Activated CD4-positive, alpha-beta T cell treated with anti-CD3 and anti-CD28 coated beads for 36 hours (primary cell): ENCODE measurements at regions not wholly inside any gene's neighbourhood (a gene's known extent, or its start where the extent isn't known, plus 50 kb on each side); places are given as distances from the start of the nearest gene placed in this dataset.

Experiments used
- ATAC-seq: fragments of 200-7000 bp; cut with Tn5 transposase; one replicate; pipeline ENCODE4 v1.10.0; 2021; ENCODE audit warnings: mild to moderate bottlenecking, moderate library complexity
- CTCF ChIA-PET: fragments of 350-600 bp; sonication (Branson Sonifier 250); formaldehyde crosslinking; loops from one replicate; lab custom pipeline; 2021; ENCODE audit warnings: antibody characterized with exemption; lab: Charles Lee
- POLR2A ChIA-PET: fragments of 350-600 bp; sonication (Branson Sonifier 250); formaldehyde crosslinking; loops from one replicate; lab custom pipeline; 2021; ENCODE audit warnings: antibody characterized with exemption, inconsistent platforms; lab: Charles Lee
- DNase-seq: peaks from one replicate; pipeline ENCODE4 v3.0.0-alpha.2; 2020
- H3K27ac Mint-ChIP-seq: one replicate; pipeline ENCODE4 v1.8.0; 2021; ENCODE audit warnings: mixed read lengths
- H3K27me3 Mint-ChIP-seq: one replicate; pipeline ENCODE4 v1.8.0; 2021; ENCODE audit warnings: mixed read lengths
- H3K36me3 Mint-ChIP-seq: one replicate; pipeline ENCODE4 v1.8.0; 2021; ENCODE audit warnings: low read depth, mixed read lengths
- H3K4me1 Mint-ChIP-seq: one replicate; pipeline ENCODE4 v1.8.0; 2021; ENCODE audit warnings: mixed read lengths
- H3K4me3 Mint-ChIP-seq: one replicate; pipeline ENCODE4 v1.8.0; 2021; ENCODE audit warnings: mild to moderate bottlenecking, moderate library complexity, mixed read lengths
- H3K9me3 Mint-ChIP-seq: one replicate; pipeline ENCODE4 v1.8.0; 2021; ENCODE audit warnings: low read depth, mixed read lengths
- intact Hi-C, 2 experiments: fragments of 100-400 bp; cut with DNase I in 1 of 2; cut with micrococcal nuclease in 1 of 2; formaldehyde crosslinking; loops; one replicate each; pipeline versions ENCODE4 v1.14.2 to v1.15.1; 2022 to 2024; cut with DNase I, micrococcal nuclease

- H3K4me3 Mint-ChIP-seq, result no peak overlapping the region
- DNase-seq (no peak), ATAC-seq (no peak)
- no peaks in the 10 kb centered on the region for H3K36me3 Mint-ChIP-seq
- H3K4me1 Mint-ChIP-seq, result peaks cover 80% of the 10 kb centered on the region
- H3K27ac Mint-ChIP-seq, result no peak overlapping the region
- no peaks in the 10 kb centered on the region for H3K9me3 Mint-ChIP-seq
- CTCF ChIA-PET, result interaction anchor here (0.6 to 2.0 kb wide), 4 partner anchors 8 to 138 kb away, joined by 3 to 10 read pairs (median 4); no protein-coding TSS in a partner anchor
- no peaks in the 10 kb centered on the region for H3K27me3 Mint-ChIP-seq
- POLR2A ChIA-PET, result interaction anchor here (1.1 kb wide), 1 partner anchor 29 kb away, joined by 3 read pairs; no protein-coding TSS in a partner anchor
- intact Hi-C loops, result no loop called here
These were observed 284.0 kb downstream of the SEC14L1 start for GRCh38 chr17:77424585-77425344.

- CTCF ChIA-PET, result interaction anchor here (0.6 to 1.0 kb wide), 2 partner anchors 24 to 138 kb away, joined by 3 read pairs; no protein-coding TSS in a partner anchor
- intact Hi-C loops, result no loop called here
- Mint-ChIP-seq H3K27me3 (no peaks in the 10 kb centered on the region), H3K36me3 (no peaks in the 10 kb centered on the region), H3K9me3 (no peaks in the 10 kb centered on the region), H3K4me3 (no peak overlapping the region), H3K4me1 (peaks cover 79% of the 10 kb centered on the region), H3K27ac (peak overlapping the region; percentile 73)
- DNase-seq (no peak), ATAC-seq (no peak)
- POLR2A ChIA-PET, result interaction anchor here (1.1 kb wide), 1 partner anchor 28 kb away, joined by 3 read pairs; no protein-coding TSS in a partner anchor
These were observed 284.6 kb downstream of the SEC14L1 start for GRCh38 chr17:77425348-77425747.

DNA sequence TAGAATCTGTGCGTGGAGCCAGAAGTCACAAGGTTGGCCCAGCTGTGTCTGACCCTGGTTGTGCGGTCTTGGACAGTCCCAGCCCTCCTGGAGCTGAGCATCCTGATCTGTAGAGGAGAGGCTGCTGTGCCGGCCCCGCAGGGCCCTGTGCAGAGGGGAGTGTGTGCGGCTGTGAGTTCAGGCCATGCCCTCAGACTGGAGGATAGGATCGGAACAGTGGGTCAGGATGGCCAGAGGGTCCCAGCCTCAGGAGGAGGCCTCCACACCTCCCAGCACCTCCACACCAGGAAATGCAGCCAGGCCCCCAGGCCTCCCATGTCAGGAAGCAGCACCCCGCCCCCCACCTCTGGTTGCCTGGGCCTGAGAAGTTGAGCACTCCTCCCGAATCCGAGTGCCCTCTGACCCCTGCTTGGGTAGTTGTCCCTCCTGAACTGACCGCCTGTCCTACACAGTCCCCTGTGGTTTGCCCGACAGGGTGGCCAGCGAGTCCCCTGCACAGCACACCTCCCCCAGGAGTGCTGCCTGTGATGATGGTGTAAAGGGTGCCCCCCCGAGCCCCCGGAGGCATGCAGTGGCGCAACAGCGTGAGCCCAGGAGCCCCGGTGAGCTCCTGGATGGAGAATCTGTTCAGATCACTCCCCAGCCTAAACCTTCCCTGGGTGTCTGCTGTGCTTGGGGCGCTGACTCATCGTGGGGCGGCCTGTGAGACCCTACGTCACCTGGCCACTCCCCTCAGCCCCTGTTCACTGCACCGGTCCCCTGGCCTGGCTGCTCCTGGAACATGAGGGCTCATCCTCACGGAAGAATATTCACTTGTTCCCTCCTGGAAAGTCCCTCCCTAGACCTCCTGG, 285.2 kb downstream of the SEC14L1 start:
- POLR2A ChIA-PET, result interaction anchor here (0.6 kb wide), 1 partner anchor 49 kb away, joined by 4 read pairs; no protein-coding TSS in a partner anchor
- Mint-ChIP-seq H3K4me3 (no peak overlapping the region), H3K27ac (peak overlapping the region; percentile 73)

GRCh38 chr17:77426676-77427386, 286.1 kb downstream of the SEC14L1 start:
- Mint-ChIP-seq H3K4me1 (peaks cover 74% of the 10 kb centered on the region), H3K27ac (peak overlapping the region; percentile 73), H3K27me3 (no peaks in the 10 kb centered on the region), H3K4me3 (no peak overlapping the region), H3K9me3 (no peaks in the 10 kb centered on the region), H3K36me3 (no peaks in the 10 kb centered on the region)
- DNase-seq (no peak), ATAC-seq (peak; percentile 47)
- intact Hi-C loops, result loop anchor here in 1 of 2 experiments (2.0 kb wide), 1 partner anchor 94 kb away; no protein-coding TSS in a partner anchor
- POLR2A ChIA-PET, result interaction anchor here (0.6 to 1.0 kb wide), 3 partner anchors 23 to 48 kb away, joined by 3 to 4 read pairs (median 3); no protein-coding TSS in a partner anchor
- CTCF ChIA-PET, result interaction anchor here (0.8 to 5.5 kb wide), 6 partner anchors 18 to 95 kb away, joined by 3 to 61 read pairs (median 55); no protein-coding TSS in a partner anchor

More for the DNA sequence above, 285.2 kb downstream of the SEC14L1 start:
- ATAC-seq, result peak; percentile 84
- peak; percentile 82 for DNase-seq
- H3K9me3 Mint-ChIP-seq, result no peaks in the 10 kb centered on the region
- intact Hi-C loops, result loop anchor here in 1 of 2 experiments (2.0 kb wide), 1 partner anchor 93 kb away; no protein-coding TSS in a partner anchor
- H3K27me3 Mint-ChIP-seq, result no peaks in the 10 kb centered on the region
- peaks cover 78% of the 10 kb centered on the region for H3K4me1 Mint-ChIP-seq
- CTCF ChIA-PET, result interaction anchor here (1.0 to 5.5 kb wide), 2 partner anchors 25 to 26 kb away, joined by 3 to 58 read pairs; no protein-coding TSS in a partner anchor
- H3K36me3 Mint-ChIP-seq, result no peaks in the 10 kb centered on the region

DNA sequence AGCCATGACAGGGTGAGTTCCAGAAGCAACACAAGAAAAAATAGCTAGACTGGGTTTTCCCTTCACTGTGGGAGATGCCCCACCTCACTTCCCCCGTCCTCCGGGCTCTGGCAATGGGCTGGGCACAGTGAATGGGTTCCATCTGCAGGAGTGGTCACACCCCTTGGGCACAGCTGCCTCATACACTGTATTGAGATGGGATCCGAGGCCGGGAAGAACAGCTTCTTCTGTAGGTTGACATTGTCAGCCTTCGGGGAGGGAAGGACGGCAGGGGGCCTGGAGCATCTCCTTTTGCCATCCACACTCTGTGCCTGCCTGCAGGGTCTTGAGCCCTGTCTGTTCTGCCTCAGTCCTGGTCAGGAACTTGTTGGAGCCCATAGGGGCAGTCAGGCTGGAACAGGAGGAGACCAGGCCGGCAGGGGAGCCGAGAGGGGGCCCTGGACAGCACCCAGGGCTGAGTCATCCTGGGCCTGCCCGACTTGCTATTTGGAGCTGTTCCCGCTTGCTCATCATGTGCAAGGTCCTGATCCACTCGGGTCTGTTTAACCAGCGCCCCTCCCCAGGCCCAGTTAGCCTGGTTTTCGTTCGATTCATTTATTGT, 286.7 kb downstream of the SEC14L1 start:
- DNase-seq (no peak), ATAC-seq (no peak)
- intact Hi-C loops, result loop anchor here in 1 of 2 experiments (2.0 kb wide), 1 partner anchor 95 kb away; no protein-coding TSS in a partner anchor
- POLR2A ChIA-PET, result interaction anchor here (0.6 to 1.0 kb wide), 2 partner anchors 23 to 26 kb away, joined by 3 read pairs; no protein-coding TSS in a partner anchor
- CTCF ChIA-PET, result interaction anchor here (0.8 to 5.5 kb wide), 6 partner anchors 18 to 96 kb away, joined by 3 to 61 read pairs (median 55); no protein-coding TSS in a partner anchor
- H3K4me3 Mint-ChIP-seq, result no peak overlapping the region
- peak overlapping the region; percentile 73 for H3K27ac Mint-ChIP-seq
- H3K4me1 Mint-ChIP-seq, result peaks cover 79% of the 10 kb centered on the region
- peaks cover 2% of the 10 kb centered on the region for H3K36me3 Mint-ChIP-seq
- no peaks in the 10 kb centered on the region for H3K27me3 Mint-ChIP-seq
- H3K9me3 Mint-ChIP-seq, result no peaks in the 10 kb centered on the region

DNA sequence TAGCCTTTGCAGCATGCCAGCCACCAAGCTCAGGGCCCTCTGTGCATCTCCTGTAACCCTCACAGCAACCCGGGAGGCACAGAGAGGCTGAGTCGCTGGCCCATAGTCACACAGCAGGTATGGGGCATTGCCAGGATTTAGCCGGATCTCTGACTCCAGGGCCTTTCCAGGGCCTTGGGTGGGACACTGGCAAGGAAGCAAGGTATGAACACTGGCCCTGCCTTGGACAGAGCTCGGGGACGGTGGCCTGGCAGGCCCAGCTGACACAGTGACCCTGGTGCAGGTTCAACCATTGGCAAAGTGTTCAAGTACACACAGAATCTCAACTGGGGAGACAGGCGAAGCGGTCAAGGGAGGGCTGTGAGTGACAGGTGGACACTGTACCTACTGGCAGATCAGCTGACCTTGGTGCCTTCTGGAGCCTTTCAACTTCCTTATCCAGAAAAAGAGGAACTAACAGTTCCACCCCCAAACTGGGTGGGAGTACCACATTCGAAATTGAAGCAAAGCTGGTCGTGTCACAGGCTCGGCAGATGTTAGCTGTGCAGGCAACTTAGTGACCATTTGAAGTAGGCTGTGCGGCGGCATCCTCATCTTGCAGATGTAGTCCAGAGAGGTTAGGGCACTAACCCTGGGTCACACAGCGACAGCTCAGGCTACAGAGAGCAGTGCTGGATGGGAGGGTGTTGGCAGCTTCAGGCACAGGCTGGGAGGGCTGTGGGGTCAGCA, 287.4 kb downstream of the SEC14L1 start:
- ATAC-seq (no peak), DNase-seq (no peak)
- intact Hi-C loops, result no loop called here
- CTCF ChIA-PET, result interaction anchor here (1.2 to 5.5 kb wide), 11 partner anchors 10 to 97 kb away, joined by 3 to 61 read pairs (median 27); no protein-coding TSS in a partner anchor
- Mint-ChIP-seq H3K27ac (peak overlapping the region; percentile 65), H3K4me1 (peaks cover 82% of the 10 kb centered on the region), H3K36me3 (peaks cover 2% of the 10 kb centered on the region), H3K27me3 (no peaks in the 10 kb centered on the region), H3K9me3 (no peaks in the 10 kb centered on the region), H3K4me3 (no peak overlapping the region)
- POLR2A ChIA-PET, result interaction anchor here (0.8 to 1.7 kb wide), 3 partner anchors 24 to 35 kb away, joined by 3 to 5 read pairs (median 5); no protein-coding TSS in a partner anchor

DNA sequence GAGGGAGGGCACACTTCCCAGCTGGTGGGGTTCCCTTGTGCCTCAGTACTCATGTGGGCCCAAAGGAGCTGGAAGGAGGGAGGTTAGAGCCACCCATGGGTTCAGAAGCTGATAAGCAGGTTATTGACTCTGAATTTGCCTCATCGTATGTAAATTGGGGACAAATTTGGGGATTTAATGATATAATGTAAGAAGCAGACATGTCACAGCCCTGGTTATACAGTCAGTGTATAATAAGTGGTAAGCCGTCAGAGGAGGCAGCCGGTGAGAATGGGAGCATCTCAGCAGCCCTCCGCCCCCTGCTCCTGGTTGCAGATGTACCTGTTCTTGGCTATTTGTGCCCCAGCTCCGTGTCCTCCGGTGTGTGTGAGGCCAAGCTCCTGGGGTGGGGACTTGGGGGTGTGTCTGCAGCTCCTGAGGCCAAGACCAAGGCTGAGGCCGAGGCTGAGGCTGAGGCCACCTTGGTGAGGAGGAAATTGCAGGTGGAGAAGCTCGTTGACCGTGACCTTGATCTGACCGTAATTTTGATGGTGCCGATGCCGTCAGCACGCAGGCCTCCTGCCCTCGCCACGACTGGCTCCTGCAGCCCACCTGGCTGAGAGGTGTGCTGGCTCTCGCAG, 288.1 kb downstream of the SEC14L1 start:
- CTCF ChIA-PET, result interaction anchor here (1.0 to 5.5 kb wide), 20 partner anchors 7 to 97 kb away, joined by 3 to 61 read pairs (median 12); no protein-coding TSS in a partner anchor
- Mint-ChIP-seq H3K36me3 (peaks cover 2% of the 10 kb centered on the region), H3K27me3 (no peaks in the 10 kb centered on the region), H3K4me1 (peaks cover 82% of the 10 kb centered on the region), H3K4me3 (no peak overlapping the region), H3K9me3 (no peaks in the 10 kb centered on the region), H3K27ac (peak overlapping the region; percentile 65)
- POLR2A ChIA-PET, result interaction anchor here (0.8 to 1.7 kb wide), 3 partner anchors 11 to 35 kb away, joined by 5 to 14 read pairs (median 5); no protein-coding TSS in a partner anchor
- ATAC-seq (no peak), DNase-seq (no peak)
- intact Hi-C loops, result no loop called here

DNA sequence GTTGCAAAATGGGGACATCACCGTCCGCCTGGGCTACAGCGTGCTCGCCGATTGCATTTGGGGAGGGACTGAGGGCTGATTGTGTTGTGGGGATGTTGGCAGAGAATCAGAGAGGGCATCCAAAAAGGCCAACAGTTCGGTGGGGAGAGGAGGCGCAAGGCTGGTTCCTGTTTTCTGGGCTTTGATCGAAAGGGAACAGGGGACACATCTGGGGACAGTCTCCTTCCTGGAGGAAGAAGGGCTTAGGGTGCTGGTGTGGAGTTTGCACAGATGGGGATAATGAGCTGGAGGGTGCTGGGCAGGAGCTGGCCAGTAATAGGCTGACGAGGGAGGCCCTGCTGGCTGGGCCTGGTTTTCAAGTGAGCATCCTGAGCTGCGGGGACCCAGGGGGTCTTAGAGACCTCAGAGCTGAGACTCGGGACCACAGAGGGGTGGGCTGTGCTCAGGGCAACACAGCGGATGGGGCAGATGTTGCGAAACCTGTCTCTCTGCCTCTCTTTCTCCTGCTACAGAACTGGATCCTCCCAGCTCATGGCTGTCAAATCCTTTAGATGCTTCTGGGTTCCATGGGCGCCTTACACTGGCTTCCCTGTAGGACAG, 288.7 kb downstream of the SEC14L1 start:
- intact Hi-C loops, result no loop called here
- no peaks in the 10 kb centered on the region for H3K9me3 Mint-ChIP-seq
- ChIA-PET CTCF (interaction anchor here (0.5 to 5.5 kb wide), 37 partner anchors 8 to 665 kb away, joined by 3 to 61 read pairs (median 6); no protein-coding TSS in a partner anchor), POLR2A (interaction anchor here (0.5 to 1.7 kb wide), 7 partner anchors 11 to 46 kb away, joined by 3 to 14 read pairs (median 3); no protein-coding TSS in a partner anchor)
- no peaks in the 10 kb centered on the region for H3K27me3 Mint-ChIP-seq
- peaks cover 4% of the 10 kb centered on the region for H3K36me3 Mint-ChIP-seq
- no peak for ATAC-seq
- H3K27ac Mint-ChIP-seq, result peak overlapping the region; percentile 1
- no peak overlapping the region for H3K4me3 Mint-ChIP-seq
- DNase-seq, result no peak
- peaks cover 86% of the 10 kb centered on the region for H3K4me1 Mint-ChIP-seq
